HepG2 (cell line): ENCODE measurements at regions not wholly inside any gene's neighbourhood (a gene's known extent, or its start where the extent isn't known, plus 50 kb on each side); places are given as distances from the start of the nearest gene placed in this dataset.

Experiments used
- ATAC-seq: fragments of 200-7000 bp; cut with Tn5 transposase; 3 replicates; pipeline ENCODE4 v1.9.1; 2020; ENCODE audit warnings: mild to moderate bottlenecking, moderate library complexity
- BruUV-seq: library from RNA; stranded (reverse); fragments of 400-500 nt; replicated peaks from 2 replicates; lab custom pipeline; 2021; lab: Mats Ljungman, UMichigan
- CTCF ChIA-PET: fragments of 300-600 bp; formaldehyde crosslinking; extraction: SDS; loops from one replicate; lab custom pipeline; 2021; ENCODE audit warnings: low total read pairs, inconsistent platforms, low intra/inter-chr PET ratio; lab: Yijun Ruan, JAX
- POLR2A ChIA-PET: fragments of 350-600 bp; sonication (Branson Sonifier 250); formaldehyde crosslinking; loops from one replicate; lab custom pipeline; 2020; ENCODE audit warnings: antibody characterized with exemption, inconsistent platforms; lab: Yijun Ruan, JAX
- DNase-seq: peaks from one replicate; pipeline ENCODE4 v3.0.0-alpha.2; 2015; ENCODE audit warnings: low spot score
- FAIRE-seq: peaks from 3 replicates; lab custom pipeline; 2011; peaks lifted over from hg19 to GRCh38; lab: Jason Lieb, UNC
- H2AFZ ChIP-seq: one replicate; pipeline ENCODE4 v1.6.1; 2011; ENCODE audit warnings: low read length, inconsistent platforms
- H3K27ac ChIP-seq: fragments of 300-600 bp; 3 replicates; pipeline ENCODE4 v1.8.0; 2011; ENCODE audit warnings: mixed run types, mild to moderate bottlenecking, mixed read lengths, low read length, inconsistent platforms; ENCODE audit not compliant: insufficient read depth; ENCODE audit errors: extremely low read length
- H3K27me3 ChIP-seq, 2 experiments: fragments of 200-600 bp in 1 of 2; 2 replicates in 1 of 2; 3 replicates in 1 of 2; pipeline versions ENCODE4 v1.6.0 to v1.8.0; 2011; ENCODE audit warnings: low read length in 2 of 2, mild to moderate bottlenecking in 2 of 2, moderate library complexity in 2 of 2, inconsistent platforms in 1 of 2; ENCODE audit not compliant: insufficient read depth in 2 of 2, control insufficient read depth in 1 of 2
- H3K36me3 ChIP-seq, 2 experiments: fragments of 200-600 bp in 1 of 2; replicated peaks in 1 of 2; 2 replicates in 1 of 2; 3 replicates in 1 of 2; pipeline versions ENCODE4 v1.5.1 to v1.8.0; 2011; ENCODE audit warnings: low read length in 2 of 2, inconsistent platforms in 1 of 2; ENCODE audit not compliant: insufficient read depth in 2 of 2, control insufficient read depth in 1 of 2
- H3K4me1 ChIP-seq: 2 replicates; pipeline ENCODE4 v1.5.1; 2012; ENCODE audit warnings: low read length, inconsistent platforms; ENCODE audit not compliant: insufficient read depth
- H3K4me2 ChIP-seq: 2 replicates; pipeline ENCODE4 v1.6.0; 2011; ENCODE audit warnings: low read depth, low read length, inconsistent platforms
- H3K4me3 ChIP-seq, 3 experiments: fragments of 200-600 bp in 1 of 3; sonication (generic), shearing (Covaris generic) in 1 of 3; replicated peaks in 1 of 3; 2 replicates each; pipeline ENCODE4 v1.5.1; 2011 to 2016; ENCODE audit warnings: low read length in 3 of 3, inconsistent platforms in 2 of 3, low read depth in 2 of 3, mild to moderate bottlenecking in 2 of 3, control low read depth in 1 of 3, mixed read lengths in 1 of 3; ENCODE audit not compliant: insufficient read depth in 1 of 3
- H3K79me2 ChIP-seq: one replicate; pipeline ENCODE4 v1.6.1; 2011; ENCODE audit warnings: low read length, inconsistent platforms; ENCODE audit not compliant: insufficient read depth
- H3K9ac ChIP-seq: 2 replicates; pipeline ENCODE4 v1.6.0; 2011; ENCODE audit warnings: mild to moderate bottlenecking, low read depth, low read length, inconsistent platforms; ENCODE audit not compliant: insufficient read depth
- H3K9me3 ChIP-seq: 2 replicates; pipeline ENCODE4 v1.5.1; 2012; ENCODE audit warnings: mild to moderate bottlenecking, low read length
- H4K20me1 ChIP-seq: 2 replicates; pipeline ENCODE4 v1.6.0; 2011; ENCODE audit warnings: inconsistent platforms, mild to moderate bottlenecking, low read length, moderate library complexity; ENCODE audit not compliant: insufficient read depth
- MAZ ChIP-seq, 2 experiments: sonication (generic) in 1 of 2; formaldehyde crosslinking in 1 of 2; IDR thresholded peaks; 2 replicates each; pipeline versions ENCODE4 v1.5.0 to v1.6.1; 2012 to 2020; ENCODE audit warnings: low read depth in 2 of 2, mild to moderate bottlenecking in 2 of 2, borderline replicate concordance in 1 of 2, improper control_type of control experiment in 1 of 2, low read length in 1 of 2, missing genetic modification reagents in 1 of 2, moderate library complexity in 1 of 2
- SP1 ChIP-seq, 2 experiments: fragments of 450-650 bp in 1 of 2; sonication (generic) in 1 of 2; formaldehyde crosslinking in 1 of 2; IDR thresholded peaks; 2 replicates each; pipeline versions ENCODE4 v1.4.0 to v1.6.1; 2016 to 2020; ENCODE audit warnings: missing genetic modification reagents in 1 of 2
- SRF ChIP-seq: IDR thresholded peaks from 2 replicates; pipeline ENCODE4 v1.6.1; 2011; ENCODE audit warnings: mild to moderate bottlenecking, low read depth, low read length, moderate library complexity
- TOPORS ChIP-seq: sonication (generic); formaldehyde crosslinking; IDR thresholded peaks from 2 replicates; pipeline ENCODE4 v1.8.0; 2023; ENCODE audit warnings: mild to moderate bottlenecking, missing genetic modification reagents
- ZNF180 ChIP-seq: sonication (generic); formaldehyde crosslinking; IDR thresholded peaks from 2 replicates; pipeline ENCODE4 v1.4.0; 2020; ENCODE audit warnings: low read depth, missing genetic modification reagents, borderline replicate concordance
- ZNF430 ChIP-seq: sonication (generic); formaldehyde crosslinking; IDR thresholded peaks from 2 replicates; pipeline ENCODE4 v1.9.0; 2021; ENCODE audit warnings: mild to moderate bottlenecking, missing genetic modification reagents
- ZSCAN31 ChIP-seq: sonication (generic); formaldehyde crosslinking; IDR thresholded peaks from 2 replicates; pipeline ENCODE4 v1.5.0; 2020; ENCODE audit warnings: low read depth, mild to moderate bottlenecking, missing genetic modification reagents
- WGBS: methylation state at CpG from one replicate; pipeline ENCODE4 v1.1.6; 2017; ENCODE audit warnings: low lambda C conversion rate; 5-methylcytosine and 5-hydroxymethylcytosine counted together
- in situ Hi-C: cut with HindIII; loops from 2 replicates; pipeline ENCODE4 v1.10.0; 2017; ENCODE audit warnings: low pct_unique_long_range_greater_than_20kb; ENCODE audit not compliant: extremely low pct_ligation_motif_present
- intact Hi-C: fragments of 100-400 bp; cut with micrococcal nuclease; formaldehyde crosslinking; loops from one replicate; pipeline ENCODE4 v1.10.0; 2022; ENCODE audit not compliant: unreplicated experiment
- TF ChIP-seq, protein P1 (sequence below): sonication (generic); formaldehyde crosslinking; IDR thresholded peaks from 2 replicates; pipeline ENCODE4 v1.4.0; 2020; ENCODE audit warnings: low read depth, mild to moderate bottlenecking, missing genetic modification reagents
- TF ChIP-seq, protein P2 (sequence below): sonication (generic); formaldehyde crosslinking; IDR thresholded peaks from 2 replicates; pipeline ENCODE4 v1.4.0; 2020; ENCODE audit warnings: missing genetic modification reagents; ENCODE audit errors: not compliant biosample characterization

DNA sequence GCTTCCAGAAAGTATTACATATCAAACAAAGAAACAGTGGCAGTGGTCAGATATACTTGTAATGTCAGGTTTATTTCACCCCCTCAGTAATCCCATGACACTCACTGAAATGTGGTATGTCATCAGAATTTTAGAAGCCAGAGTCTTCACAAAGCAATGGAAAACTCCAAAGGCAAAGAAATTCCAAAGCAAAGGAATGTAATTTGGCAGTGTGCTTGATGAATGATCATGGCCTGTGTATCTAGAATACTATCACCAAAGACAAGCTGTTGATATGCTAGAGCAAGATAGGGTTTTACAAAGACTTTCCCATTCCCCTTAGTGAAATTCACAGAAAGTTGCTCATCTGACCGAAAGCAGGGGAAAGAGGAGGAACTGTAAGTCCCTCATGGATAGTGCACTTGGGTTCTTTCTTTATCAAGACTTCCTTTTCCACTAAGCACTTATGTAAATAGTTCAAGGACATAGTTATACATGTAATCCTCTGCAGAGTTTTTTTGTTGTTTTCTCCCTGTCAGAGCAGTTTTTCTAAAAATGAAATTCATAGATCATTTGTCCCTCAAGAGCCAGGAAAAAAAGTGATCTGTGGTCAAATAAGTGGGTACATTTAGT lies 243.4 kb downstream of the NHLRC3 start (continued):
- TF ChIP-seq MAZ (IDR thresholded peaks at IDR 0.05; ENCODE audit: borderline replicate concordance, low read depth, low read length), result no peak
- TF ChIP-seq MAZ (CRISPR knock-in tag; IDR thresholded peaks at IDR 0.05; ENCODE audit: low read depth), result no peak
- no peak for TF ChIP-seq ZNF430 (CRISPR knock-in tag)
- TF ChIP-seq, protein P1, sequence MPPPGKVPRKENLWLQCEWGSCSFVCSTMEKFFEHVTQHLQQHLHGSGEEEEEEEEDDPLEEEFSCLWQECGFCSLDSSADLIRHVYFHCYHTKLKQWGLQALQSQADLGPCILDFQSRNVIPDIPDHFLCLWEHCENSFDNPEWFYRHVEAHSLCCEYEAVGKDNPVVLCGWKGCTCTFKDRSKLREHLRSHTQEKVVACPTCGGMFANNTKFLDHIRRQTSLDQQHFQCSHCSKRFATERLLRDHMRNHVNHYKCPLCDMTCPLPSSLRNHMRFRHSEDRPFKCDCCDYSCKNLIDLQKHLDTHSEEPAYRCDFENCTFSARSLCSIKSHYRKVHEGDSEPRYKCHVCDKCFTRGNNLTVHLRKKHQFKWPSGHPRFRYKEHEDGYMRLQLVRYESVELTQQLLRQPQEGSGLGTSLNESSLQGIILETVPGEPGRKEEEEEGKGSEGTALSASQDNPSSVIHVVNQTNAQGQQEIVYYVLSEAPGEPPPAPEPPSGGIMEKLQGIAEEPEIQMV (CRISPR knock-in tag), result no peak
- TF ChIP-seq ZNF180, result no peak

DNA sequence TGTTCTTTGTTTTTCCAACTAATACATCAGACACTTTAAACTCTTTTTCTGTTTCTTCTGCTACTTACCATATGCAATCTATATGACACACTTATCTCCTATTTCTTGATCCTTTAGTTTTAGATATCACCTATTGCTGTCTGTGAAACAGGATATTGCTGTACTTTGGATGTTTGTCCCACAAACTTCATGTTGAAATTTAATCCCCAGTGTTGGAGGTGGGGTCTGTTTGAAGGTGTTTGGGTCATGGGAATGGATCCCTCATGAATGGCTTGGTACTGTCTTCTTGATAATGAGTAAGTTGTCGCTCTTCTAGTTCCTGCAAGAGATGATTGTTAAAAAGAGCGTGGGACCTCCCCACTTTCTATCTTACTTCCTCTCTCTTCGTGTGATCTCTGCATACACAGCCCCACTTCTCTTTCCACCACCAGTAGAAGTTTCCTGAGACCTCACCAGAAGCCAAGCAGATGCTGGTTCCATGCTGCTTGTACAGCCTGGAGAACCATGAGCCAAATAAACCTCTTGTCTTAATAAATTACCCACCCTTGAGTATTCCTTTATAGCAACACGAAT lies 244.2 kb downstream of the NHLRC3 start:
- in situ Hi-C loops, result no loop called here
- no peaks in the 10 kb centered on the region for H3K79me2 ChIP-seq
- intact Hi-C loops, result no loop called here
- no peak overlapping the region for H3K9ac ChIP-seq
- FAIRE-seq (no peak), DNase-seq (no peak), ATAC-seq (no peak)
- H4K20me1 ChIP-seq, result no peaks in the 10 kb centered on the region
- no peak overlapping the region for H3K4me3 ChIP-seq
- no peak overlapping the region; the same call in 1 of the 2 replicates for H3K4me2 ChIP-seq
- BruUV-seq, result no TSS peak
- peaks cover 13% of the 10 kb centered on the region; the same call in 1 of the 2 replicates for H3K9me3 ChIP-seq
- CTCF ChIA-PET, result no interaction called here
- no peaks in the 10 kb centered on the region for H3K27me3 ChIP-seq
- H3K4me1 ChIP-seq, result peaks cover 25% of the 10 kb centered on the region
- no peak overlapping the region for H2AFZ ChIP-seq
- no peaks in the 10 kb centered on the region for H3K36me3 ChIP-seq
- no peak overlapping the region for H3K27ac ChIP-seq
- POLR2A ChIA-PET, result no interaction called here
- 28% methylated on average over 4 of the region's 4 CpGs for WGBS
- TF ChIP-seq TOPORS (CRISPR knock-in tag) (no peak), SRF (no peak), ZSCAN31 (CRISPR knock-in tag) (no peak), SP1 (IDR thresholded peaks at IDR 0.05) (no peak), SP1 (CRISPR knock-in tag; IDR thresholded peaks at IDR 0.05) (no peak)
- TF ChIP-seq, protein P2, sequence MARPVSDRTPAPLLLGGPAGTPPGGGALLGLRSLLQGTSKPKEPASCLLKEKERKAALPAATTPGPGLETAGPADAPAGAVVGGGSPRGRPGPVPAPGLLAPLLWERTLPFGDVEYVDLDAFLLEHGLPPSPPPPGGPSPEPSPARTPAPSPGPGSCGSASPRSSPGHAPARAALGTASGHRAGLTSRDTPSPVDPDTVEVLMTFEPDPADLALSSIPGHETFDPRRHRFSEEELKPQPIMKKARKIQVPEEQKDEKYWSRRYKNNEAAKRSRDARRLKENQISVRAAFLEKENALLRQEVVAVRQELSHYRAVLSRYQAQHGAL (CRISPR knock-in tag), result no peak
